ENCODE measurements at regions not wholly inside any gene's neighbourhood (a gene's known extent, or its start where the extent isn't known, plus 50 kb on each side); places are given as distances from the start of the nearest gene placed in this dataset.

- H3K4me1 Mint-ChIP-seq = no peaks in the 10 kb centered on the region
- H3K36me3 Mint-ChIP-seq (ENCODE audit: low read depth) = no peaks in the 10 kb centered on the region
- H3K27ac Mint-ChIP-seq = no peak overlapping the region
- H3K9me3 Mint-ChIP-seq = peaks cover 8% of the 10 kb centered on the region
- no peak overlapping the region for H3K4me3 Mint-ChIP-seq
- no peak for TF ChIP-seq CTCF (IDR thresholded peaks at IDR 0.05; ENCODE audit: unreplicated experiment in 3 of 3)
- no peaks in the 10 kb centered on the region for H3K27me3 Mint-ChIP-seq (ENCODE audit: low read depth)
Observed at GRCh38 chr1:219778793-219779369, 149.5 kb downstream of the SLC30A10 start.

GRCh38 chr1:219778110-219778509 lies 150.2 kb downstream of the SLC30A10 start:
- peaks cover 12% of the 10 kb centered on the region for H3K9me3 Mint-ChIP-seq
- H3K36me3 Mint-ChIP-seq (ENCODE audit: low read depth) = no peaks in the 10 kb centered on the region
- no peak overlapping the region for H3K4me3 Mint-ChIP-seq
- TF ChIP-seq CTCF (IDR thresholded peaks at IDR 0.05; ENCODE audit: unreplicated experiment in 3 of 3) = no peak
- H3K4me1 Mint-ChIP-seq = no peaks in the 10 kb centered on the region
- H3K27ac Mint-ChIP-seq = no peak overlapping the region
- H3K27me3 Mint-ChIP-seq (ENCODE audit: low read depth) = no peaks in the 10 kb centered on the region

GRCh38 chr1:219774386-219774785 lies 154.0 kb downstream of the SLC30A10 start:
- no peak overlapping the region for H3K4me3 Mint-ChIP-seq
- H3K4me1 Mint-ChIP-seq = no peaks in the 10 kb centered on the region
- peaks cover 17% of the 10 kb centered on the region for H3K9me3 Mint-ChIP-seq
- no peak overlapping the region for H3K27ac Mint-ChIP-seq
- TF ChIP-seq CTCF (IDR thresholded peaks at IDR 0.05; ENCODE audit: unreplicated experiment in 3 of 3) = no peak
- H3K27me3 Mint-ChIP-seq (ENCODE audit: low read depth) = no peaks in the 10 kb centered on the region
- no peaks in the 10 kb centered on the region for H3K36me3 Mint-ChIP-seq (ENCODE audit: low read depth)

GRCh38 chr1:219773775-219774174 lies 154.6 kb downstream of the SLC30A10 start:
- Mint-ChIP-seq H3K36me3 (ENCODE audit: low read depth) (no peaks in the 10 kb centered on the region), H3K4me1 (no peaks in the 10 kb centered on the region), H3K27ac (no peak overlapping the region), H3K27me3 (ENCODE audit: low read depth) (no peaks in the 10 kb centered on the region), H3K9me3 (peaks cover 17% of the 10 kb centered on the region), H3K4me3 (no peak overlapping the region)
- TF ChIP-seq CTCF (IDR thresholded peaks at IDR 0.05; ENCODE audit: unreplicated experiment in 3 of 3) = no peak

GRCh38 chr1:219773110-219773509 lies 155.2 kb downstream of the SLC30A10 start:
- Mint-ChIP-seq H3K27me3 (ENCODE audit: low read depth) (no peaks in the 10 kb centered on the region), H3K27ac (no peak overlapping the region), H3K36me3 (ENCODE audit: low read depth) (no peaks in the 10 kb centered on the region), H3K4me3 (no peak overlapping the region), H3K4me1 (no peaks in the 10 kb centered on the region), H3K9me3 (peaks cover 24% of the 10 kb centered on the region)
- TF ChIP-seq CTCF (IDR thresholded peaks at IDR 0.05; ENCODE audit: unreplicated experiment in 3 of 3) = no peak

GRCh38 chr1:219772265-219773036 lies 155.9 kb downstream of the SLC30A10 start:
- TF ChIP-seq CTCF (IDR thresholded peaks at IDR 0.05; ENCODE audit: unreplicated experiment in 3 of 3) = no peak
- H3K36me3 Mint-ChIP-seq (ENCODE audit: low read depth) = no peaks in the 10 kb centered on the region
- no peaks in the 10 kb centered on the region for H3K4me1 Mint-ChIP-seq
- no peak overlapping the region for H3K4me3 Mint-ChIP-seq
- peaks cover 30% of the 10 kb centered on the region for H3K9me3 Mint-ChIP-seq
- H3K27me3 Mint-ChIP-seq (ENCODE audit: low read depth) = no peaks in the 10 kb centered on the region
- no peak overlapping the region for H3K27ac Mint-ChIP-seq

All from nephron (organoid).